AG10803 (cell line): ENCODE measurements at regions not wholly inside any gene's neighbourhood (a gene's known extent, or its start where the extent isn't known, plus 50 kb on each side); places are given as distances from the start of the nearest gene placed in this dataset.
A peak's percentile ranks its signal among the peaks of the same experiment; 100 is the strongest.
"Not testable (repeated sequence)": the region's sequence is repeated elsewhere in the genome, so short reads cannot be mapped to it uniquely, and the experiment has no call there.

Experiments
- DNase-seq: peaks from one replicate; pipeline ENCODE4 v3.0.0; 2010; ENCODE audit warnings: low read depth
- H3K4me3 ChIP-seq: 2 replicates; pipeline ENCODE4 v1.5.1; 2011; ENCODE audit warnings: mild to moderate bottlenecking, low read length, control low read depth
- TF ChIP-seq, protein P1 (sequence below): conservative IDR thresholded peaks from 2 replicates; pipeline ENCODE4 v1.5.1; 2011; ENCODE audit warnings: mild to moderate bottlenecking, low read length, control low read depth, inconsistent platforms

DNA sequence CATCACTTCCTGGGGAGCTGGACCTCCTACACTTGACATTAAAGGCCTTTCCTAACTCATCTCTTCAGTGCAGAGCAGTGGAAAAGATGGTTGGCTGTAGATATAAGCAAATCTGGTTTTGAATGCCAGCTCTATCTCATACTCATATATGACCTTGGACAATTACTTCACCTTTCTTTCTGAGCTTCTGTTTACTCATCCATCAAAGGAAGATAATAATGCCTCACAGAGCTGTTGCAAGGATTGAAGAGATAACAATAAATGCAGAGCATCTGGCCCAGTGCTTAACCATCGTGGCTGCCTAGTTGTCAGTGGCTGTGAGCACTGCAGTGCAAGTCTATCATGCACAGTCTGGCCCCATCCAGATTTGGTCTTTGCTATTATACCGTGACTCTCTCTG lies 148.1 kb upstream of the EOLA2 start:
- TF ChIP-seq, protein P1, sequence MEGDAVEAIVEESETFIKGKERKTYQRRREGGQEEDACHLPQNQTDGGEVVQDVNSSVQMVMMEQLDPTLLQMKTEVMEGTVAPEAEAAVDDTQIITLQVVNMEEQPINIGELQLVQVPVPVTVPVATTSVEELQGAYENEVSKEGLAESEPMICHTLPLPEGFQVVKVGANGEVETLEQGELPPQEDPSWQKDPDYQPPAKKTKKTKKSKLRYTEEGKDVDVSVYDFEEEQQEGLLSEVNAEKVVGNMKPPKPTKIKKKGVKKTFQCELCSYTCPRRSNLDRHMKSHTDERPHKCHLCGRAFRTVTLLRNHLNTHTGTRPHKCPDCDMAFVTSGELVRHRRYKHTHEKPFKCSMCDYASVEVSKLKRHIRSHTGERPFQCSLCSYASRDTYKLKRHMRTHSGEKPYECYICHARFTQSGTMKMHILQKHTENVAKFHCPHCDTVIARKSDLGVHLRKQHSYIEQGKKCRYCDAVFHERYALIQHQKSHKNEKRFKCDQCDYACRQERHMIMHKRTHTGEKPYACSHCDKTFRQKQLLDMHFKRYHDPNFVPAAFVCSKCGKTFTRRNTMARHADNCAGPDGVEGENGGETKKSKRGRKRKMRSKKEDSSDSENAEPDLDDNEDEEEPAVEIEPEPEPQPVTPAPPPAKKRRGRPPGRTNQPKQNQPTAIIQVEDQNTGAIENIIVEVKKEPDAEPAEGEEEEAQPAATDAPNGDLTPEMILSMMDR: no peak
- no peak for DNase-seq
- H3K4me3 ChIP-seq: no peak overlapping the region

DNA sequence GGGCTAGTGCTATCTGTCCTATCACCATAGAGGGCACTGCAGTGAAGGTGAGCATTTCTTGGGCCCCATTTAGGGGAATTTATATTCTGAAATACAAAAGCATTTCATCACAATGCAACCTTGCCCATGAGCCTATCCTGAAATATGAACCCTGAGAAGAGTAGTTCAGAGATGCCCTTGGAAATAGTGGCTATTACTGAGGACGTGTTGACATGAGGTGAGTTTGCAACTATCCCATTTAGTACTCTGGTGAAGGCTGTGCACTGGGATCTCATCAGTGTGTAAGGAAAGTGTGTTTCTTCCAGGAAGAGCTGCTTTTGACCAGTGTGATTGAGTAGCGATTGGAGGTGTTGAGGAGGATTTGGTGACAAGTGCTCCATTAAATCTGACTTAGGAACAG lies 149.3 kb upstream of the EOLA2 start:
- H3K4me3 ChIP-seq: no peak overlapping the region
- no peak for DNase-seq
- TF ChIP-seq, protein P1: no peak

DNA sequence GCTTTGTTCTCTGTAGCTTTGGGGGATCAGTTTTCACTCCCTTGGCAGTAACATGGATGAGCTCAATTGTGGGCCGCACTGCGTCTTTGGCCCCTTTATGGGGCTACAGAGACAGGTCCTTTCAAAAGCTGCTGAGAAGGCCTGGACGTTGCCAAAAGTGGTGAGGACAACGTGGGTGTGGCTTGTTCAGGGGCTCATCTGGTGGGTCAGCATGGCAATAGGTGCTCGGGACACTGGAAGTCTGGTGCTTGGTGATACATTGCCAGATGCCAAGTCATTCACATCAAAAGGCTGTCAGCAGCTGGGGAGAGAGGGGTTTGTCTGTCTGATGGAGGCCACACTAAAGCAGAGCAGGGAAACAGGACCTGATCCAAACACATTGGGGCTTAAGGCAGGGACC lies 149.8 kb upstream of the EOLA2 start:
- TF ChIP-seq, protein P1: no peak
- DNase-seq: no peak
- H3K4me3 ChIP-seq: no peak overlapping the region

DNA sequence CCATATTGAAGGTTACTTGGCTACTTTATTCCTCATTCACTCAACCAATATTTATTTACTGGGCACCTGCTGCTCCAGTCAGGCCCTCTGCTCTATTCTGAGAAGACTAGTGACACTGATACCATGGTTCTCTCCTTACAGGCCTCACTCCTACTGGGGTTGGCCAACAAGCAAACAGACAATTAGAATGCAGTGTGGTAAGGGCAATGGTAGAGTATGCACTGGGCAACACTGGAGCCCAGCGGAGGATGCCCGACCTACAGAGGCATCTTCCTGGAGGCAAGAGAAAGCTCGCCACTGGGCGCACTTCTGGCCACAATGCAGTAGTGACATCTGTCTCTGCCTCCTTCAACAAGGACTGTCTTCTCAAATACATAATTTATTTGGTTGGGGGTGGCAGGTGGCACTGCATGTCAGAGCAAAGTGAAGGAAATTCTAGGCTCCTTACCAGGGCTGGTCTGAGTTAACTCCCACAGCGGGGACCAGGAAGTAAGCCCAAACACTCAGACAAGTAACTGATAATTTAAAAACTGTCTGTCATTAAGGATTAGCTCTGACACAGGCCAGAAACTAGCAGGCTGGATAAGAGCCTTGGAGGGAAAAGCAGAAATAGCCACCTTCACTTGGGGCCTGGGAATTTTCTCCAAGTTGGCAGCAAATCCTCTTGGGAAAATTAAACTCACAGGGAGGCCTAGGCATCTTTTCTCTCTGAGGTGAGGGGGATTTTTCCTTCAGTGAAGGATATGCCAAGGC lies 150.7 kb upstream of the EOLA2 start:
- TF ChIP-seq, protein P1: no peak
- H3K4me3 ChIP-seq: no peak overlapping the region
- DNase-seq: no peak

DNA sequence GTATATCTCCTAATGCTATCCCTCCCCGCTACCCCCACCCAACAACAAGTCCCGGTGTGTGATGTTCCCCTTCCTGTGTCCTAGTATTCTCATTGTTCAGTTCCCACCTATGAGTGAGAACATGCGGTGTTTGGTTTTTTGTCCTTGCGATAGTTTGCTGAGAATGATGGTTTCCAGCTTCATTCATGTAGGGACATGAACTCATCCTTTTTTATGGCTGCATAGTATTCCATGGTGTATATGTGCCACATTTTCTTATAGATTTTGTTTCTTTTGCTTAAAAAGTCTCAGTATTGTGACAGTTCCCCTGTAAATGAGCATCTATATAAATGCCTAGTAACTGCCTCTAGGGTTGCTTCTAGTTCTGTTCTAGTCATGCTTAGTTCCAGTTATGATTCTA lies 153.0 kb upstream of the EOLA2 start:
- DNase-seq, H3K4me3 ChIP-seq: not testable (repeated sequence)

DNA sequence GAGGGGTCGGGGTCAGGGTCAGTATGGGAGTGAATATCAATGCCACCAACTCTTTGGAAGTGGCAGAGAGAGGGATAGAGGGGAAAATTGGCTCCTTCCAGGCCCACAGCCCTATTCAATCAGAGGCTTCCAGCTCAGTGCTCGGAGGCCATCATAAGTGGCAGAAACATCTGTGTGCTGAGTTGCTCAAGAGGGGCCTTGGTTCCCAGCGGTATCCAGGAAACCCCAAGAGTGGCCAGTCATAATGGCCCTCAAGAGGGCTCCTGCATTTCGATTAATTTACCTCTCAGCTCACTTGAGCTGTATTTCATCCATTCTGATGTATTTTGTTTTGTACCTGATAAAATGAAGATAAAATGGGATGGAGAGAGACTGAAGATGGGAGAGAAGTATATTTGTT lies 154.3 kb upstream of the EOLA2 start:
- TF ChIP-seq, protein P1: no peak
- H3K4me3 ChIP-seq: no peak overlapping the region
- no peak for DNase-seq

DNA sequence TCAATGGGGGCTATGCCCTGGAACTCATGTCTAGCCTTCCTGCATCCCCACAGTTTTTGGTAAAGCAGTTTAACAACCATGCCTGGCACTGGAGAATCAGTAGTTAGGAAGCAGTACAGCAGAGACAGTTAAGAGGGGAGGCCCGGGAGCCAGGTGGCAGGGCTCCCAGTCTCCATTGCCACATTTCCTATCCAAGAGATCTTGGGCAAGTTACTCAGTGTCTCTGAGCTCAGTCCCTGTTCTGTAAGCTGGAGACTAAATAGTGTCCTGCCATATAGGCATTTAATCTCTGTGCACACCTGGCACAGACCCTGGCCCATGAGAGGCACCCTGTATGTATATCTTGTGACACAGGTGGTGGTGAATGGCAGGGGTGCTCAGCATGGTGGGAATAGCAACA lies 156.1 kb upstream of the EOLA2 start:
- DNase-seq: peak; percentile 55
- TF ChIP-seq, protein P1: no peak
- no peak overlapping the region for H3K4me3 ChIP-seq
